Activated CD4-positive, alpha-beta memory T cell treated with anti-CD3 and anti-CD28 coated beads for 36 hours (primary cell): ENCODE measurements at regions not wholly inside any gene's neighbourhood (a gene's known extent, or its start where the extent isn't known, plus 50 kb on each side); places are given as distances from the start of the nearest gene placed in this dataset.

Experiments used
- CTCF ChIA-PET: fragments of 350-600 bp; sonication (Branson Sonifier 250); formaldehyde crosslinking; loops from one replicate; lab custom pipeline; 2021; ENCODE audit warnings: antibody characterized with exemption, inconsistent platforms; lab: Charles Lee
- POLR2A ChIA-PET: fragments of 350-600 bp; sonication (Branson Sonifier 250); formaldehyde crosslinking; loops from one replicate; lab custom pipeline; 2021; ENCODE audit warnings: antibody characterized with exemption; lab: Charles Lee
- DNase-seq: peaks from one replicate; pipeline ENCODE4 v3.0.0-alpha.2; 2020
- H3K27ac Mint-ChIP-seq: one replicate; pipeline ENCODE4 v1.8.0; 2021; ENCODE audit warnings: mixed read lengths
- H3K27me3 Mint-ChIP-seq: one replicate; pipeline ENCODE4 v1.8.0; 2021; ENCODE audit warnings: mixed read lengths
- H3K36me3 Mint-ChIP-seq: one replicate; pipeline ENCODE4 v1.8.0; 2021; ENCODE audit warnings: mixed read lengths
- H3K4me1 Mint-ChIP-seq: one replicate; pipeline ENCODE4 v1.8.0; 2021; ENCODE audit warnings: low read depth, mixed read lengths
- H3K4me3 Mint-ChIP-seq: one replicate; pipeline ENCODE4 v1.8.0; 2021; ENCODE audit warnings: mild to moderate bottlenecking, mixed read lengths
- H3K9me3 Mint-ChIP-seq: one replicate; pipeline ENCODE4 v1.8.0; 2021; ENCODE audit warnings: mixed read lengths
- intact Hi-C: fragments of 100-400 bp; cut with micrococcal nuclease; formaldehyde crosslinking; loops from one replicate; pipeline ENCODE4 v1.15.1; 2023

GRCh38 chr2:177328056-177328455, 63.5 kb upstream of the NFE2L2 start:
- Mint-ChIP-seq H3K27ac (no peak overlapping the region), H3K4me1 (peaks cover 5% of the 10 kb centered on the region), H3K4me3 (no peak overlapping the region), H3K27me3 (no peaks in the 10 kb centered on the region), H3K9me3 (no peaks in the 10 kb centered on the region), H3K36me3 (no peaks in the 10 kb centered on the region)
- DNase-seq: no peak
- CTCF ChIA-PET: no interaction called here
- intact Hi-C loops: no loop called here
- POLR2A ChIA-PET: no interaction called here

- H3K4me3 Mint-ChIP-seq: no peak overlapping the region
- no peak overlapping the region for H3K27ac Mint-ChIP-seq
- POLR2A ChIA-PET: no interaction called here
These were observed 63.5 kb upstream of the AGPS start for GRCh38 chr2:177329064-177329463.

GRCh38 chr2:177331466-177331997, 61.0 kb upstream of the AGPS start:
- H3K36me3 Mint-ChIP-seq: no peaks in the 10 kb centered on the region
- H3K4me3 Mint-ChIP-seq: no peak overlapping the region
- no peak for DNase-seq
- intact Hi-C loops: loop anchor here (5.0 kb wide), 1 partner anchor 286 kb away; a partner anchor contains a TSS
- no peaks in the 10 kb centered on the region for H3K9me3 Mint-ChIP-seq
- no peak overlapping the region for H3K27ac Mint-ChIP-seq
- CTCF ChIA-PET: interaction anchor here (0.6 to 3.6 kb wide), 5 partner anchors 67 to 170 kb away, joined by 3 to 34 read pairs (median 4); no protein-coding TSS in a partner anchor
- no peaks in the 10 kb centered on the region for H3K27me3 Mint-ChIP-seq
- POLR2A ChIA-PET: no interaction called here
- peaks cover 5% of the 10 kb centered on the region for H3K4me1 Mint-ChIP-seq

More at GRCh38 chr2:177329064-177329463, 63.5 kb upstream of the AGPS start:
- intact Hi-C loops: no loop called here
- Mint-ChIP-seq H3K27me3 (no peaks in the 10 kb centered on the region), H3K4me1 (peaks cover 5% of the 10 kb centered on the region), H3K9me3 (no peaks in the 10 kb centered on the region), H3K36me3 (no peaks in the 10 kb centered on the region)
- DNase-seq: no peak
- CTCF ChIA-PET: interaction anchor here (0.7 to 3.6 kb wide), 3 partner anchors 87 to 165 kb away, joined by 3 to 34 read pairs (median 11); no protein-coding TSS in a partner anchor

- POLR2A ChIA-PET: interaction anchor here (0.9 to 1.2 kb wide), 2 partner anchors 68 to 167 kb away, joined by 3 to 5 read pairs; partner anchors contain the start of gene NFE2L2
These were observed 60.3 kb upstream of the AGPS start for GRCh38 chr2:177332026-177332991.

GRCh38 chr2:177332992-177333388, 59.6 kb upstream of the AGPS start:
- Mint-ChIP-seq H3K36me3 (peaks cover 2% of the 10 kb centered on the region), H3K27ac (no peak overlapping the region), H3K4me3 (no peak overlapping the region), H3K9me3 (no peaks in the 10 kb centered on the region), H3K4me1 (peaks cover 6% of the 10 kb centered on the region), H3K27me3 (no peaks in the 10 kb centered on the region)
- ChIA-PET POLR2A (interaction anchor here (0.7 to 1.2 kb wide), 3 partner anchors 68 to 168 kb away, joined by 3 to 5 read pairs (median 3); partner anchors contain the start of gene NFE2L2), CTCF (interaction anchor here (0.6 to 5.1 kb wide), 17 partner anchors 13 to 430 kb away, joined by 3 to 111 read pairs (median 6); partner anchors contain the start of gene NFE2L2)
- DNase-seq: no peak
- intact Hi-C loops: loop anchor here (1.0 to 5.0 kb wide), 4 partner anchors 22 to 284 kb away; a partner anchor contains a TSS

More at GRCh38 chr2:177332026-177332991, 60.3 kb upstream of the AGPS start:
- DNase-seq: peak; percentile 37
- Mint-ChIP-seq H3K27ac (no peak overlapping the region), H3K4me1 (peaks cover 5% of the 10 kb centered on the region), H3K4me3 (no peak overlapping the region), H3K36me3 (no peaks in the 10 kb centered on the region), H3K9me3 (no peaks in the 10 kb centered on the region), H3K27me3 (no peaks in the 10 kb centered on the region)
- intact Hi-C loops: loop anchor here (1.0 to 5.0 kb wide), 4 partner anchors 22 to 285 kb away; a partner anchor contains a TSS
- CTCF ChIA-PET: interaction anchor here (0.6 to 5.1 kb wide), 17 partner anchors 13 to 391 kb away, joined by 3 to 111 read pairs (median 9); partner anchors contain the start of gene NFE2L2

GRCh38 chr2:177334940-177335543, 57.5 kb upstream of the AGPS start:
- Mint-ChIP-seq H3K36me3 (peaks cover 2% of the 10 kb centered on the region), H3K4me1 (peaks cover 8% of the 10 kb centered on the region), H3K9me3 (no peaks in the 10 kb centered on the region), H3K27me3 (no peaks in the 10 kb centered on the region), H3K27ac (no peak overlapping the region), H3K4me3 (no peak overlapping the region)
- DNase-seq: peak; percentile 18
- ChIA-PET CTCF (interaction anchor here (0.6 to 5.1 kb wide), 47 partner anchors 8 to 1407 kb away, joined by 3 to 129 read pairs (median 4); partner anchors contain the start of genes AGPS and NFE2L2), POLR2A (no interaction called here)
- intact Hi-C loops: loop anchor here (1.0 to 5.0 kb wide), 5 partner anchors 81 to 428 kb away; a partner anchor contains a TSS

GRCh38 chr2:177335917-177336450, 56.6 kb upstream of the AGPS start:
- Mint-ChIP-seq H3K27ac (no peak overlapping the region), H3K36me3 (peaks cover 2% of the 10 kb centered on the region), H3K9me3 (no peaks in the 10 kb centered on the region), H3K27me3 (no peaks in the 10 kb centered on the region), H3K4me3 (no peak overlapping the region), H3K4me1 (peaks cover 8% of the 10 kb centered on the region)
- DNase-seq: no peak
- ChIA-PET POLR2A (interaction anchor here (0.7 kb wide), 1 partner anchor 98 kb away, joined by 3 read pairs; no protein-coding TSS in a partner anchor), CTCF (interaction anchor here (0.7 to 5.1 kb wide), 28 partner anchors 9 to 431 kb away, joined by 3 to 129 read pairs (median 4); partner anchors contain the start of gene NFE2L2)
- intact Hi-C loops: loop anchor here (1.0 kb wide), 4 partner anchors 80 to 427 kb away; no protein-coding TSS in a partner anchor

- no peak overlapping the region for H3K27ac Mint-ChIP-seq
- ChIA-PET POLR2A (no interaction called here), CTCF (interaction anchor here (0.7 to 5.0 kb wide), 5 partner anchors 9 to 425 kb away, joined by 3 to 129 read pairs (median 3); no protein-coding TSS in a partner anchor)
- H3K9me3 Mint-ChIP-seq: no peaks in the 10 kb centered on the region
- H3K27me3 Mint-ChIP-seq: no peaks in the 10 kb centered on the region
- peaks cover 6% of the 10 kb centered on the region for H3K4me1 Mint-ChIP-seq
- H3K4me3 Mint-ChIP-seq: no peak overlapping the region
- intact Hi-C loops: no loop called here
- DNase-seq: no peak
- peaks cover 2% of the 10 kb centered on the region for H3K36me3 Mint-ChIP-seq
These were observed 54.3 kb upstream of the AGPS start for GRCh38 chr2:177338177-177338721.

- peaks cover 6% of the 10 kb centered on the region for H3K4me1 Mint-ChIP-seq
- no peaks in the 10 kb centered on the region for H3K9me3 Mint-ChIP-seq
- H3K36me3 Mint-ChIP-seq: peaks cover 2% of the 10 kb centered on the region
- ChIA-PET CTCF (interaction anchor here (0.8 kb wide), 1 partner anchor 77 kb away, joined by 3 read pairs; no protein-coding TSS in a partner anchor), POLR2A (no interaction called here)
- no peak for DNase-seq
- no peak overlapping the region for H3K27ac Mint-ChIP-seq
- no peaks in the 10 kb centered on the region for H3K27me3 Mint-ChIP-seq
- no peak overlapping the region for H3K4me3 Mint-ChIP-seq
- intact Hi-C loops: no loop called here
These were observed 52.4 kb upstream of the AGPS start for GRCh38 chr2:177340158-177340557.

- Mint-ChIP-seq H3K27ac (no peak overlapping the region), H3K36me3 (no peaks in the 10 kb centered on the region), H3K27me3 (no peaks in the 10 kb centered on the region), H3K4me3 (no peak overlapping the region), H3K4me1 (peaks cover 6% of the 10 kb centered on the region), H3K9me3 (no peaks in the 10 kb centered on the region)
- DNase-seq: no peak
- ChIA-PET POLR2A (no interaction called here), CTCF (no interaction called here)
- intact Hi-C loops: no loop called here
These were observed 49.8 kb upstream of the AGPS start for GRCh38 chr2:177342736-177343135.
